H1 (cell line): ENCODE measurements at regions not wholly inside any gene's neighbourhood (a gene's known extent, or its start where the extent isn't known, plus 50 kb on each side); places are given as distances from the start of the nearest gene placed in this dataset.

Experiments
- CTCF ChIA-PET: fragments of 300-600 bp; sonication (Branson Sonifier 250); formaldehyde crosslinking; loops from one replicate; lab custom pipeline; 2021; ENCODE audit not compliant: partially characterized antibody; lab: Charles Lee
- POLR2A ChIA-PET: fragments of 300-600 bp; sonication (Branson Sonifier 250); formaldehyde crosslinking; loops from one replicate; lab custom pipeline; 2021; ENCODE audit warnings: inconsistent platforms; ENCODE audit not compliant: partially characterized antibody; lab: Charles Lee
- DNase-seq, 2 experiments: peaks; one replicate each; pipeline versions ENCODE4 v3.0.0 to v3.0.0-alpha.2; 2010 to 2022; ENCODE audit warnings: low spot score in 2 of 2, low read depth in 1 of 2, mixed read lengths in 1 of 2
- FAIRE-seq: peaks from 2 replicates; lab custom pipeline; 2011; peaks lifted over from hg19 to GRCh38; lab: Jason Lieb, UNC
- H2AFZ ChIP-seq: 2 replicates; pipeline ENCODE4 v1.8.1; 2012; ENCODE audit warnings: low read length, inconsistent platforms
- H2AK5ac ChIP-seq: 2 replicates; pipeline ENCODE4 v1.6.1; 2013; ENCODE audit warnings: low read depth, low read length
- H2BK120ac ChIP-seq: replicated peaks from 2 replicates; pipeline ENCODE3; 2013; ENCODE audit warnings: low read depth, low read length, inconsistent platforms
- H2BK12ac ChIP-seq: 2 replicates; pipeline ENCODE4 v1.6.1; 2013; ENCODE audit warnings: low read depth, low read length
- H2BK15ac ChIP-seq: 2 replicates; pipeline ENCODE4 v1.6.1; 2013; ENCODE audit warnings: low read length
- H2BK20ac ChIP-seq: 2 replicates; pipeline ENCODE4 v1.6.1; 2013; ENCODE audit warnings: low read length
- H2BK5ac ChIP-seq: 2 replicates; pipeline ENCODE4 v1.6.1; 2013; ENCODE audit warnings: low read depth, low read length
- H3K14ac ChIP-seq: 2 replicates; pipeline ENCODE4 v1.6.1; 2013; ENCODE audit warnings: inconsistent platforms; ENCODE audit not compliant: insufficient read length
- H3K18ac ChIP-seq: 2 replicates; pipeline ENCODE4 v1.6.1; 2013; ENCODE audit warnings: low read length; ENCODE audit errors: extremely low read depth
- H3K23ac ChIP-seq: 2 replicates; pipeline ENCODE4 v1.6.1; 2013; ENCODE audit warnings: inconsistent platforms; ENCODE audit not compliant: insufficient read length
- H3K23me2 ChIP-seq: 2 replicates; pipeline ENCODE4 v1.6.1; 2013; ENCODE audit warnings: low read depth, low read length
- H3K27ac ChIP-seq: 2 replicates; pipeline ENCODE4 v1.6.1; 2011; ENCODE audit warnings: low read depth, low read length, inconsistent platforms
- H3K27me3 ChIP-seq, 4 experiments: replicated peaks in 1 of 4; 1 replicate in 1 of 4; 2 replicates in 3 of 4; pipeline versions ENCODE4 v1.6.1 to v1.8.1; 2011 to 2013; ENCODE audit warnings: low read length in 3 of 4, mild to moderate bottlenecking in 3 of 4, inconsistent platforms in 2 of 4, mixed read lengths in 2 of 4, moderate library complexity in 1 of 4; ENCODE audit not compliant: control insufficient read depth in 3 of 4, insufficient read depth in 3 of 4; ENCODE audit errors: extremely low read depth in 1 of 4
- H3K36me3 ChIP-seq, 4 experiments: 2 replicates each; pipeline versions ENCODE4 v1.6.1 to v1.8.1; 2011 to 2013; ENCODE audit warnings: mild to moderate bottlenecking in 4 of 4, low read length in 3 of 4, moderate library complexity in 2 of 4, control low read depth in 1 of 4, inconsistent platforms in 1 of 4; ENCODE audit not compliant: insufficient read depth in 4 of 4, control insufficient read depth in 2 of 4
- H3K4ac ChIP-seq: replicated peaks from 2 replicates; pipeline ENCODE3; 2013; ENCODE audit warnings: low read length, low read depth, mixed read lengths, inconsistent platforms; ENCODE audit not compliant: insufficient read length
- H3K4me1 ChIP-seq, 4 experiments: replicated peaks in 1 of 4; 1 replicate in 1 of 4; 2 replicates in 3 of 4; pipeline versions ENCODE4 v1.6.1 to v1.8.1; 2011 to 2013; ENCODE audit warnings: low read length in 3 of 4, inconsistent platforms in 2 of 4, mixed read lengths in 1 of 4; ENCODE audit not compliant: insufficient read depth in 4 of 4, control insufficient read depth in 3 of 4
- H3K4me2 ChIP-seq, 2 experiments: 2 replicates each; pipeline versions ENCODE4 v1.6.1 to v1.8.1; 2011 to 2013; ENCODE audit warnings: low read depth in 2 of 2, low read length in 2 of 2, control low read depth in 1 of 2, inconsistent platforms in 1 of 2, mild to moderate bottlenecking in 1 of 2; ENCODE audit not compliant: insufficient read depth in 1 of 2
- H3K4me3 ChIP-seq, 4 experiments: fragments of 200-600, 300-600 bp in 1 of 4; sonication (generic), shearing (Covaris generic), sonication (Bioruptor Twin) in 1 of 4; 2 replicates each; pipeline versions ENCODE4 v1.5.1 to v1.8.1; 2011 to 2016; ENCODE audit warnings: low read length in 4 of 4, low read depth in 3 of 4, control low read depth in 2 of 4, inconsistent platforms in 2 of 4, mild to moderate bottlenecking in 2 of 4, mixed read lengths in 1 of 4, moderate library complexity in 1 of 4; ENCODE audit not compliant: insufficient read depth in 2 of 4; ENCODE audit errors: extremely low read depth in 1 of 4
- H3K56ac ChIP-seq: replicated peaks from 2 replicates; pipeline ENCODE3; 2013; ENCODE audit warnings: low read depth, mild to moderate bottlenecking, mixed read lengths, low read length, inconsistent platforms; ENCODE audit not compliant: insufficient read length
- H3K79me1 ChIP-seq: 2 replicates; pipeline ENCODE4 v1.6.1; 2013; ENCODE audit warnings: low read depth, low read length, control low read depth
- H3K79me2 ChIP-seq, 2 experiments: 2 replicates each; pipeline versions ENCODE4 v1.6.1 to v1.8.1; 2012 to 2013; ENCODE audit warnings: low read length in 2 of 2, mild to moderate bottlenecking in 2 of 2, inconsistent platforms in 1 of 2; ENCODE audit not compliant: insufficient read depth in 2 of 2, control insufficient read depth in 1 of 2
- H3K9ac ChIP-seq, 4 experiments: replicated peaks in 1 of 4; 1 replicate in 1 of 4; 2 replicates in 3 of 4; pipeline versions ENCODE4 v1.6.1 to v1.8.1; 2011 to 2013; ENCODE audit warnings: low read depth in 3 of 4, low read length in 3 of 4, control low read depth in 2 of 4, mild to moderate bottlenecking in 2 of 4, moderate library complexity in 2 of 4, inconsistent platforms in 1 of 4; ENCODE audit errors: extremely low read depth in 1 of 4
- H3K9me3 ChIP-seq, 2 experiments: 2 replicates each; pipeline versions ENCODE4 v1.6.1 to v1.8.1; 2012 to 2013; ENCODE audit warnings: mild to moderate bottlenecking in 2 of 2, moderate library complexity in 2 of 2, control low read depth in 1 of 2, inconsistent platforms in 1 of 2, low read depth in 1 of 2, low read length in 1 of 2, mixed read lengths in 1 of 2; ENCODE audit not compliant: insufficient read depth in 2 of 2
- H4K20me1 ChIP-seq, 2 experiments: replicated peaks in 1 of 2; 2 replicates each; pipeline versions ENCODE3 to v1.8.1; 2011 to 2013; ENCODE audit warnings: inconsistent platforms in 2 of 2, low read length in 2 of 2, mild to moderate bottlenecking in 1 of 2; ENCODE audit not compliant: insufficient read depth in 2 of 2, control insufficient read depth in 1 of 2
- H4K5ac ChIP-seq: 2 replicates; pipeline ENCODE4 v1.6.1; 2013; ENCODE audit warnings: low read length, low read depth, mixed read lengths, inconsistent platforms; ENCODE audit not compliant: insufficient read length
- H4K8ac ChIP-seq: 2 replicates; pipeline ENCODE4 v1.8.0; 2013; ENCODE audit warnings: mild to moderate bottlenecking, moderate library complexity, low read length, inconsistent platforms; ENCODE audit not compliant: insufficient read depth; ENCODE audit errors: extremely low read depth
- H4K91ac ChIP-seq: replicated peaks from 2 replicates; pipeline ENCODE3; 2013; ENCODE audit warnings: low read length, mixed read lengths, inconsistent platforms; ENCODE audit not compliant: insufficient read length
- BACH1 ChIP-seq: IDR thresholded peaks from 2 replicates; pipeline ENCODE4 v1.6.1; 2012; ENCODE audit warnings: low read length, improper control_type of control experiment
- CBX8 ChIP-seq: fragments of 300-800, 300-1000 bp; sonication (generic); IDR thresholded peaks from 2 replicates; pipeline ENCODE4 v1.7.1; 2016; ENCODE audit warnings: low read depth, low read length, borderline replicate concordance
- EZH2 ChIP-seq: fragments of 200-600 bp; sonication (generic); IDR thresholded peaks from 2 replicates; pipeline ENCODE4 v1.7.1; 2012; ENCODE audit warnings: low read depth, mild to moderate bottlenecking, moderate library complexity, low read length, inconsistent platforms; ENCODE audit not compliant: severe bottlenecking
- HDAC6 ChIP-seq: IDR thresholded peaks from one replicate; pipeline ENCODE4 v1.7.1; 2012; ENCODE audit warnings: low read depth, mild to moderate bottlenecking, inconsistent platforms, low read length, moderate library complexity
- JUN ChIP-seq: IDR thresholded peaks from 2 replicates; pipeline ENCODE4 v1.6.1; 2011; ENCODE audit warnings: low read depth, mild to moderate bottlenecking, improper control_type of control experiment, low read length
- KDM1A ChIP-seq: fragments of 200-600, 300-600 bp; sonication (generic); IDR thresholded peaks from 2 replicates; pipeline ENCODE4 v1.7.1; 2016; ENCODE audit warnings: mild to moderate bottlenecking, low read length, borderline replicate concordance
- KDM4A ChIP-seq: IDR thresholded peaks from one replicate; pipeline ENCODE4 v1.7.1; 2012; ENCODE audit warnings: low read depth, mild to moderate bottlenecking, moderate library complexity, low read length, inconsistent platforms; ENCODE audit not compliant: severe bottlenecking
- RAD21 ChIP-seq, 2 experiments: IDR thresholded peaks in 1 of 2; conservative IDR thresholded peaks in 1 of 2; 2 replicates each; pipeline ENCODE4 v1.6.1; 2011; ENCODE audit warnings: low read depth in 2 of 2, low read length in 2 of 2, improper control_type of control experiment in 1 of 2, inconsistent platforms in 1 of 2, mild to moderate bottlenecking in 1 of 2, moderate library complexity in 1 of 2
- RNF2 ChIP-seq: fragments of 200-900, 300-1000 bp; sonication (generic); IDR thresholded peaks from 2 replicates; pipeline ENCODE4 v1.7.1; 2016; ENCODE audit warnings: borderline replicate concordance, low read depth, mild to moderate bottlenecking, antibody characterized with exemption, low read length; ENCODE audit not compliant: poor library complexity, severe bottlenecking; ENCODE audit errors: missing control alignments
- SP2 ChIP-seq: IDR thresholded peaks from 2 replicates; pipeline ENCODE4 v1.6.1; 2012; ENCODE audit warnings: mild to moderate bottlenecking, low read length, inconsistent platforms
- SP4 ChIP-seq: IDR thresholded peaks from 2 replicates; pipeline ENCODE4 v1.6.1; 2012; ENCODE audit warnings: low read length, inconsistent platforms
- TCF12 ChIP-seq: IDR thresholded peaks from 2 replicates; pipeline ENCODE4 v1.6.1; 2011; ENCODE audit warnings: low read depth, mild to moderate bottlenecking, low read length
- YY1 ChIP-seq: IDR thresholded peaks from 2 replicates; pipeline ENCODE4 v1.6.1; 2011; ENCODE audit warnings: low read depth, mild to moderate bottlenecking, low read length
- WGBS, 2 experiments: shearing (Covaris generic) in 1 of 2; methylation state at CpG; one replicate each; pipeline versions ENCODE4 v1.1.6 to v1.1.7; 2013 to 2015; ENCODE audit warnings: low lambda C conversion rate in 2 of 2, mixed read lengths in 2 of 2, inconsistent platforms in 1 of 2, low coverage in 1 of 2, missing lambda C conversion rate in 1 of 2; ENCODE audit not compliant: insufficient replicate concordance in 2 of 2, insufficient coverage in 1 of 2, insufficient read length in 1 of 2; ENCODE audit errors: extremely low coverage in 1 of 2, missing lambda C conversion rate in 1 of 2; 5-methylcytosine and 5-hydroxymethylcytosine counted together

DNA sequence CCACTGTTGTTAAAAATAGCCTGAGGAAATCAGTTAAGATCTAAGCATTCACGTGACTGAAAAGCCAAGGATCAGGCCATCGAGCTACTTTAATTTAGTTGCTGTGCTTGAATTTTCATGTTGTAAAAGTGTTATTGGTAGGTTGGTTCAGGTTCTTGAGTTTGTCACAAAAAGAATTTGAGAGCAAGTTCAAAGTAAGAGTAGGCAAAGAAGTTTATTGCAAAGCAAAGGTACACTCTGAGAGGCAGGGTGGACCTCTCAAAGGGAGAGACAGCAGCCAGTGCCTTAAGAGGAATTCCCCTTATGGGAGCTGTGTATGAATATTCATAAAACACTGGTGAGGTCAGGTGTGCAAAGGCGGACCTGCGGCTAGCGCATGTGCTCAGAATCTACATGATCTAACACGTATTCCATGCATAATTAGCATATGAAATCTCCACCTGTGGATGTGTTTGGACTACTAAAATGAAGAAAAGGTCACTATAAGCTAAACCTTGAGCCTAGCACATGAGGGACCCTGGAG, 236.5 kb downstream of the NDUFA10 start:
- POLR2A ChIA-PET, result no interaction called here
- no peak for FAIRE-seq
- no peak overlapping the region for H3K23ac ChIP-seq

More for the DNA sequence above, 236.5 kb downstream of the NDUFA10 start:
- Histone ChIP-seq H3K4me2 (no peak overlapping the region), H2BK15ac (no peak overlapping the region), H3K23me2 (no peaks in the 10 kb centered on the region; the same call in 1 of the 2 replicates), H3K9ac (no peak overlapping the region), H2BK20ac (no peak overlapping the region), H3K4me3 (no peak overlapping the region), H4K91ac (no peak overlapping the region), H3K27me3 (no peaks in the 10 kb centered on the region), H4K8ac (no peak overlapping the region), H3K79me2 (no peaks in the 10 kb centered on the region), H3K27ac (no peak overlapping the region), H4K5ac (no peak overlapping the region), H4K20me1 (no peaks in the 10 kb centered on the region), H3K18ac (no peak overlapping the region), H3K4me1 (no peaks in the 10 kb centered on the region), H3K9me3 (peaks cover 3 to 5% of the 10 kb centered on the region in 2 experiments; a peak in 1 of 4 replicates), H3K56ac (no peak overlapping the region), H3K4ac (no peak overlapping the region), H3K14ac (no peak overlapping the region), H3K79me1 (no peaks in the 10 kb centered on the region), H2BK5ac (no peak overlapping the region), H2BK12ac (no peak overlapping the region), H2BK120ac (no peak overlapping the region), H3K36me3 (no peaks in the 10 kb centered on the region), H2AFZ (no peak overlapping the region), H2AK5ac (no peak overlapping the region)
- CTCF ChIA-PET, result no interaction called here
- 93% methylated on average over 6 of the region's 6 CpGs; no CpG with 5 or more reads in 1 of the 2 experiments for WGBS, 2 experiments
- DNase-seq, result peak in 1 of 2 experiments; percentile 1
- TF ChIP-seq RNF2, result no peak
- TF ChIP-seq TCF12, result no peak
- no peak for TF ChIP-seq BACH1
- no peak for TF ChIP-seq EZH2
- no peak for TF ChIP-seq RAD21 (IDR thresholded peaks at IDR 0.05 in 1 of 2, conservative IDR thresholded peaks at IDR 0.05 in 1 of 2; ENCODE audit: low read depth in 2 of 2, low read length in 2 of 2)
- TF ChIP-seq SP4, result no peak
- no peak for TF ChIP-seq JUN
- TF ChIP-seq KDM1A, result no peak
- TF ChIP-seq SP2, result no peak
- TF ChIP-seq KDM4A, result no peak
- no peak for TF ChIP-seq YY1
- no peak for TF ChIP-seq CBX8
- no peak for TF ChIP-seq HDAC6
